ENCODE measurements at regions not wholly inside any gene's neighbourhood (a gene's known extent, or its start where the extent isn't known, plus 50 kb on each side); places are given as distances from the start of the nearest gene placed in this dataset.

DNA sequence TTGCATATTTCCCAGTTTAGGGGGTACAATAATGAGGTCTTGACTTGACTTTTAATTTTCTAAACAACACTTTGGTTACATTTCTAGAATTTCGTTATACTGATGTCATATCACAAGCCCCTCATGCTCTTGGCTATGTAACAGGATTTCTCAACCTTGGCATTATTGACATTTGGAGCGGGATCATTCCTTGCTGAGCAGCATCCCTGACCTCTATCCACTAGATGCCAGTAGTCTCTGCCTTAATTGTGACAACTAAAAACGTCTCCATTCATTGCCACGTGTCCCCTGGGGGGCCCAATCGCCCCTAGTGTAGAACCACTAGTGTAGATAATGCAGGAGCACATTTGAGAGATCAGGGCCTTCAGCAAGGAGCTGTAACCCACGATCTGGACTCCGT lies 234.2 kb upstream of the MID1 start:
- no peak for DNase-seq (ENCODE audit: low read depth, low spot score)
- no peak overlapping the region for H2AFZ ChIP-seq (ENCODE audit: control insufficient read depth, low read depth, low read length)
- no peak for ATAC-seq
- intact Hi-C loops (cut with micrococcal nuclease; ENCODE audit: unreplicated experiment), result no loop called here
- H3K9me3 ChIP-seq (replicated peaks; ENCODE audit: control insufficient read depth, insufficient read depth, low read length), result no peaks in the 10 kb centered on the region
- ChIA-PET RAD21 (ENCODE audit: unreplicated experiment) (no interaction called here), CTCF (interaction anchor here (0.5 kb wide), 1 partner anchor 85 kb away, joined by 3 read pairs; no protein-coding TSS in a partner anchor), POLR2A (no interaction called here), SMC1A (ENCODE audit: uncharacterized antibody, unreplicated experiment) (no interaction called here)
- H3K4me3 ChIP-seq, result no peak overlapping the region
- 12% methylated on average over 7 of the region's 7 CpGs for WGBS (ENCODE audit: insufficient coverage, insufficient replicate concordance, low lambda C conversion rate, missing lambda C conversion rate)
- no peak overlapping the region for H3K27ac ChIP-seq (ENCODE audit: control insufficient read depth, insufficient read depth)
- BruUV-seq (replicated peaks), result no TSS peak
- H3K36me3 ChIP-seq (ENCODE audit: control insufficient read depth in 2 of 2, insufficient read depth in 2 of 2, low read length in 1 of 2), result no peaks in the 10 kb centered on the region
- H3K79me2 ChIP-seq (ENCODE audit: control insufficient read depth, insufficient read depth, low read length), result no peaks in the 10 kb centered on the region
- no peak overlapping the region for H3K4me2 ChIP-seq (ENCODE audit: control insufficient read depth, insufficient read depth)
- H4K20me1 ChIP-seq (ENCODE audit: control insufficient read depth, insufficient read depth), result no peaks in the 10 kb centered on the region
- no peaks in the 10 kb centered on the region for H3K27me3 ChIP-seq (replicated peaks in 1 of 2; ENCODE audit: control insufficient read depth in 2 of 2, insufficient read depth in 2 of 2, low read length in 1 of 2)
- no peaks in the 10 kb centered on the region for H3K4me1 ChIP-seq (ENCODE audit: control insufficient read depth, insufficient read depth, low read length)
- in situ Hi-C loops (cut with MboI), result no loop called here
- no peak for FAIRE-seq
- H3K9ac ChIP-seq (ENCODE audit: control insufficient read depth, insufficient read depth, low read length), result no peak overlapping the region
- TF ChIP-seq YBX1 (IDR thresholded peaks at IDR 0.05), result no peak
- TF ChIP-seq ETV6 (conservative IDR thresholded peaks at IDR 0.05 in 1 of 2, IDR thresholded peaks at IDR 0.05 in 1 of 2; ENCODE audit: borderline replicate concordance in 1 of 2, low read depth in 1 of 2), result no peak
- no peak for TF ChIP-seq PKNOX1 (IDR thresholded peaks at IDR 0.05)
- no peak for TF ChIP-seq EZH2 (IDR thresholded peaks at IDR 0.05; ENCODE audit: borderline replicate concordance, control insufficient read depth, low read depth, low read length)
- TF ChIP-seq TCF3 (IDR thresholded peaks at IDR 0.05; ENCODE audit: borderline replicate concordance, insufficient read depth, low read depth, low read length), result no peak
- no peak for TF ChIP-seq MYB (IDR thresholded peaks at IDR 0.05; ENCODE audit: borderline replicate concordance, low read depth, low read length)
- TF ChIP-seq FOS (IDR thresholded peaks at IDR 0.05; ENCODE audit: borderline replicate concordance, extremely low read depth, insufficient read length), result no peak
- no peak for TF ChIP-seq ZNF274 (IDR thresholded peaks at IDR 0.05; ENCODE audit: insufficient read depth, insufficient read length)
- TF ChIP-seq, protein P1, sequence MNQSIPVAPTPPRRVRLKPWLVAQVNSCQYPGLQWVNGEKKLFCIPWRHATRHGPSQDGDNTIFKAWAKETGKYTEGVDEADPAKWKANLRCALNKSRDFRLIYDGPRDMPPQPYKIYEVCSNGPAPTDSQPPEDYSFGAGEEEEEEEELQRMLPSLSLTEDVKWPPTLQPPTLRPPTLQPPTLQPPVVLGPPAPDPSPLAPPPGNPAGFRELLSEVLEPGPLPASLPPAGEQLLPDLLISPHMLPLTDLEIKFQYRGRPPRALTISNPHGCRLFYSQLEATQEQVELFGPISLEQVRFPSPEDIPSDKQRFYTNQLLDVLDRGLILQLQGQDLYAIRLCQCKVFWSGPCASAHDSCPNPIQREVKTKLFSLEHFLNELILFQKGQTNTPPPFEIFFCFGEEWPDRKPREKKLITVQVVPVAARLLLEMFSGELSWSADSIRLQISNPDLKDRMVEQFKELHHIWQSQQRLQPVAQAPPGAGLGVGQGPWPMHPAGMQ (IDR thresholded peaks at IDR 0.05; ENCODE audit: borderline replicate concordance), result no peak
- TF ChIP-seq, protein P2, sequence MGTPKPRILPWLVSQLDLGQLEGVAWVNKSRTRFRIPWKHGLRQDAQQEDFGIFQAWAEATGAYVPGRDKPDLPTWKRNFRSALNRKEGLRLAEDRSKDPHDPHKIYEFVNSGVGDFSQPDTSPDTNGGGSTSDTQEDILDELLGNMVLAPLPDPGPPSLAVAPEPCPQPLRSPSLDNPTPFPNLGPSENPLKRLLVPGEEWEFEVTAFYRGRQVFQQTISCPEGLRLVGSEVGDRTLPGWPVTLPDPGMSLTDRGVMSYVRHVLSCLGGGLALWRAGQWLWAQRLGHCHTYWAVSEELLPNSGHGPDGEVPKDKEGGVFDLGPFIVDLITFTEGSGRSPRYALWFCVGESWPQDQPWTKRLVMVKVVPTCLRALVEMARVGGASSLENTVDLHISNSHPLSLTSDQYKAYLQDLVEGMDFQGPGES (IDR thresholded peaks at IDR 0.05), result no peak
- TF ChIP-seq BRCA1 (IDR thresholded peaks at IDR 0.05; ENCODE audit: low read depth, low read length), result no peak
- no peak for TF ChIP-seq ZZZ3 (IDR thresholded peaks at IDR 0.05; ENCODE audit: control insufficient read depth, insufficient read length, low read depth)
- TF ChIP-seq RBBP5 (conservative IDR thresholded peaks at IDR 0.05), result no peak
- no peak for TF ChIP-seq PAX5 (IDR thresholded peaks at IDR 0.05; ENCODE audit: borderline replicate concordance, low read depth, low read length)
